ENCODE measurements at regions not wholly inside any gene's neighbourhood (a gene's known extent, or its start where the extent isn't known, plus 50 kb on each side); places are given as distances from the start of the nearest gene placed in this dataset.

DNA sequence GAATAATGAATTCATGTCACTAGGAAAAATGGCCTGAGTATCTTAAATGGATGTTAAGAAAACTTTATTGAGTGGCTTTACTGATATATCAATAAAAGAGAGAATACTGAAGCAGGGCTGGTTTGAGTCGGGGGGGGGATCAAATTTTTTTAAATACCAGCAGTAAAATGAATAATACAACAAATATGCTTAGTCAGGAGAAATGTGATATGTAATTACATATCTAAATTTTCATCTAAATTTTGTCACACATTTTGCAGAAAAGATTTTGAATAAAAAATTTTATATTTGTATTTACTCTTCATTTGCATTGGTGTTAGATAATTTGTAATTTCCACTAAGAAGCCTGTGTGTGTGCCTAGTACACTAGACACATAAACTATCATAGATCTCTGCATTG lies 2300.2 kb downstream of the MRPL39 start:
- no peak for DNase-seq

DNA sequence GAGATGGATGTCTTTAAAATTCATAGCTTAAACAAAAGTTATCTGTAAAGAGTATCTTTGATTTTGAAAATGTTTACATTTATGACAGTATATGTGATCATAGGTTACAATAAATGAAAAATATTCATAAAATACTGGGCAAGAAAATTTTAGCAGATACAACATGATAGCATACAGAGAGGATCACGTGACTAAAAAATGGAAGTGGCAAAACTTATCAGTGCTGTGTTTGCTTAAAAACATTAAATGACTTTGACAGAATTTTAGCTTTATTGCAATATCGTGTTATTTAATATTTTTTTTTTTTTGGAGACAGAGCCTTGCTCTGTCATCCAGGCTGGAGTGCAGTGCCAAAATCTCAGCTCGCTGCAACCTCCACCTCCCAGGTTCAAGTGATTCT lies 2294.1 kb downstream of the NCAM2 start:
- no peak for DNase-seq

DNA sequence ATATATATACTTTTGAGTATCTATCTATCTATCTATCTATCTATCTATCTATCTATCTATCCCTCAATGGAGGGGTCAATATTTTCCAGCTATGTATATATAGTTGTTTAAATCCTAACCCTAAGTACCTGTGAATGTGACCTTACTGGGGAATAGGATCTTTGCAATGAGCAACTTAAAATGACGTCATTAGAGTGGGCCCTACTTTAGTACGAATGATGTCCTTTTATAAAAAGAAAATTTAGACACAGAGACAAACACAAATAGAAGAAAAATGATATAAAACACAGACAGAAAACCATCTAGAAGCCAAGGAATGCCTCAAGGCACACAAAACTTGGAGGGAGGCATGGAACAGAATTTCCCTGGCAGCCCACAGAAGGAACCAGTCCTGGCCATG lies 2283.7 kb downstream of the NCAM2 start:
- no peak for DNase-seq

DNA sequence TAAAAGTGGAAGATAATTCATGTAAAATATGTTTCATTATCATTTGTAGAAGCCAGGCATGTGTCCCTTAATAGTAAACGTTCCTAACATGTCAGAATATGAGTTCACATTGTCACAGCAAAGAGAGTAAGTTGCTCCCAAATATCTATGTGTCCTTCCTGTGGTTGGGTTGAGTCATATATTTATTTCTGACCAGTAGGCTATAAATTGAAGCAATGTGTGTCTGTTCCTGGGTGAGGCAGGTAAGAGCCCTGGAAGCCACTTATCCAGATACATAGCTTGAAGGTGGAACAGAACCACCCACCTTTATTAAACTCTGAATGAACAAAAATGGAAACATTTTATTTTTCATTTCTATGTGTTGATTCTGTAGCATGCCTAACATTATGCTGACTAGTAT lies 2251.6 kb downstream of the NCAM2 start:
- DNase-seq, result no peak

DNA sequence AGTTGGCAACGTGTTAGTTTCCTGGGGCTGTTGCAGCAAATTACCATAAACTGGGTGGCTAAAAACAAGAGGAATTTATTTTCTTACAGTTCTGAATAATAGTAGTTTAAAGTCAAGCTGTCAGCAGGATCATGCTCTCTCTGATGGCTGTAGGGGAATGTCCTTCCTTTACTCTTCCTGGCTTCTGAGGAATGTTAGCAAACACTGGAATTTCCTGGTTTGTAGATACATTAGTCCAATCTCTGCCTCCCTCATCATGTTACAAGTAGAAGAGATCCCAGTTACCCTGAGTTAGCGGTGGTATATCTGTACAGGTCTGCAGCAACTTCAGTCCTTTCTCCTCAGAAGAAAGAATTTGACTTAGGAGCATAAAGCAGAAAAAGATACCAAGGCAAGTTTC lies 2249.1 kb downstream of the NCAM2 start:
- no peak for DNase-seq

DNA sequence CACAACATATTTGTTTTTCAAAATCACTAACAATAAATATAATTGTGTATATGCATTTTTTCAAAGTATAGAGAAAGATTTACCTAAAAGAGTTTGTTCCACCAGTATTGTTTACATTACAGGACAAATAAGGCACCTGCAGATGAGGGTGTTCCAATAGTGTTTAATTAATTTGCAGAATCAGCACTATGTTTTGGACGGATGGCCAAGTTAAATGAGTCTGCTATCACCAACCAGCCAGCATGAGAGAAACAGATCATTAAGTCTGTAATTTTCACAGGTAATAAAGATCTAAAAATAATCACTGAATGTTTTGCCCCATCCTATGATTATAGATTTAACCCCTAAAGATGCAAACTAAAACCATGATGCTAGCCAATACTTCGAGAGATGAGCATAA lies 2247.0 kb downstream of the NCAM2 start:
- DNase-seq, result no peak

DNA sequence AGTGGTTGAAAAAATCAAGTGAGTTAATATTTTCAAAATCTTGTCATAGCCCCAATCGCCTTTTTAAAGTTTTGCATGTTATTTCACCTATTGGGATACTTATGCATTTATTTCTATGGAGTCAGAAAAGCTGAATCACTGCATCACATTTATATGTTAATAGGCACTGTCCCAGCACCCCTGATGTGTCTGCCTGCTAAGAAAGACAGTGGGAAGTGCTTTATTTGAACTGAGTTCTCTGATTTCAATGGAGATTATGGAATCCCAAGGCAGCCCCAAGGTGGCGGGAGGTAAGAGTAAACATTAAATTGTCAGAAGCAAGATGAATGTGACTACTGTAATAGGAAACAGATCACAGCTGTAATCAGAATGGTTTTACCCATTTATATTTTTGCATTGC lies 2225.7 kb downstream of the NCAM2 start:
- DNase-seq, result peak in 1 of 2 experiments; percentile 15

DNA sequence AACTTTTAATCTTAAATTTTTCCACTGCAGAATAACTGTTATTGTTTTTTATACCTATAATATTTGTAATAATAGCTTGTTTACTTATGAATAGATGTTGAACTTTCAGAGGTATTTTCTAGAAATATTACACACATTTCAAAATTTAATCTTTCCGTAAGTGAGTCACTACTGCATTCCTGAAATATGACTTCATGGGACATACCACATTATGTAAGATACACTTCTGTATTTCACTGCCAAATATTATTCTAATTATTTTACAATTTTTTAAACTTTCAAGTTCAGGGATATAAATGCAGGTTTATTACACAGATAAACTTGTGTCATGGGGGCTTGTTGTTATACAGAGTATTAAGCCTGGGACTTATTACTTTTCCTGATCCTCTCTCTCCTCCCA lies 2220.5 kb downstream of the NCAM2 start:
- no peak for DNase-seq

DNA sequence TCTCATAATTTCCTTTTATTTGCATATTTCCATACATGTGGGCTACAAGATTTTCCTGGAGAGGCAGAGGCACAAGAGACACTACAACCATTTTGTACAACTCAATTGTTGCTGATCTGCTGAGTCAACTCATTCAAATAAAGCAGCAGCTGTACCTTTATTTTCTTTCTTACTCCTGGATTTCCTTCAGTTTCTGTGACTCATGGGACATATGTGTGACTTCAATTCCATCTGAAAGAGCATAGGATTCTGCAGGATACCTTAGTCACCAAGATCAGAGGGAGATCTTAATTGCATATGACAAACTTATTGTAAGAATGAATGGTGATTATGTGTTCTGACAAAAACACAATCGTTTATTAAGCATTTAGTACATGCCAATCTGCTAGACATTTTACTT lies 2219.4 kb downstream of the NCAM2 start:
- no peak for DNase-seq

DNA sequence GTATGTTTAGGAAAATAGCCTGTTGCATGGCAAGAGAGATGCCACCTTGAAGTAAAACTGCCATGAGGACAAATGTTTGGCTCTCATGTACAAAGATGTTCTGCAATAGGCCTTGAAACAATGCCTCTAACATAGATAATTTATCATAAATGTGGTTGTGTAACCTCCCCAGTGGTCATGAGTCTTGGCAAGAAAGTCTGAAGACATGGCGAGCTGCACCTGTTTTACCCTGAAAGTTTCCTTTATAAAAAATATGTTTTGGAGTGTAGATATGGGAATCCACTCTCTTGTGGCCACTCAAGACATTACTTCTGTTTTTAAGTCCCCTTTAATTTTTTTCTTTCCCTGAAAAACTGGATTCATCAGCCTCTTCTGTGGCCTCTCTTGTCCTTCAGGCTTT lies 2217.1 kb downstream of the NCAM2 start:
- DNase-seq, result no peak

Measured in SHP77 (cell line).